Hematopoietic multipotent progenitor cell (in vitro differentiated cells): ENCODE measurements at regions not wholly inside any gene's neighbourhood (a gene's known extent, or its start where the extent isn't known, plus 50 kb on each side); places are given as distances from the start of the nearest gene placed in this dataset.
A peak's percentile ranks its signal among the peaks of the same experiment; 100 is the strongest.

Experiments used
- DNase-seq, 3 donors: peaks; one replicate each; pipeline ENCODE4 v3.0.0-alpha.2; 2011 to 2015; ENCODE audit warnings: low read depth in 2 of 3, low spot score in 2 of 3

DNA sequence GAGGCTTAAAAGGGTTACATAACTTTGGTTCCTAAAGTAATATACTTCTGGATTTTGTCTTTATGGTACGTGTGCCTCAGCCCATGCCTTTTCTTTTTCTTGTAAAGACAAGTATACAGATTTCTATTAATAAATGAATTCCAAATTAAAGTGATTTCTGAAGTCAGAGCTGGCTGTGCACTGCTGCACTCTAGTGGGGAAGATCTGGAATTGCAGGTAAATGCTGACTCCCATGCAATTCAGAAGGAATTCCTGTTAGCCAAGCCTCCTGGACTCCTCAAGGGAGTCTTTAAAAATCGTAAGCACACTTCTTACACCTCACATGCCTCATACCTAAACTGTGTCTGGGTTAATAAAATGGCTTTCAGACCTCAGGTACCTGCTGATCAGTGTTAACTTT lies 118.4 kb upstream of the SLC7A1 start:
- DNase-seq: peak in 1 of 3 donors; percentile 4

DNA sequence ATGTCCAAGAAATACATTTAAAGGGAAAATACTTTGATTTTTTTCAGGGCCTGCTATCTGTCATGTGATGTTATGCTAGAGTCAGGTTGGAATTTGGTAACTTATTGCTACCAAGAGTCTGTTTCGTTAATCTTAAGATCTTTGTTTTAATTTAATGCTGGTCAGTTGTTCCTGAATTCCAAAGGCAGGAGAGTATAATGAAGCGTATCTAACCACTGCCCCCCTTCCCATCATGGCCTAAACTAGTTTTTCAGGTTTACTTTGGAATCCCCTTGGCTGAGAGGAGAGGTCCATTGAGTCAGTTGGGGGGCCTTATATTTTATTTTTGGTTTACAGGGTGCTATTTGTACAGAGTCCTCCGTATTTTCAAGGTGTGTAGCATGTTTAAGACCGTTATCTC lies 116.3 kb upstream of the SLC7A1 start:
- DNase-seq: no peak

DNA sequence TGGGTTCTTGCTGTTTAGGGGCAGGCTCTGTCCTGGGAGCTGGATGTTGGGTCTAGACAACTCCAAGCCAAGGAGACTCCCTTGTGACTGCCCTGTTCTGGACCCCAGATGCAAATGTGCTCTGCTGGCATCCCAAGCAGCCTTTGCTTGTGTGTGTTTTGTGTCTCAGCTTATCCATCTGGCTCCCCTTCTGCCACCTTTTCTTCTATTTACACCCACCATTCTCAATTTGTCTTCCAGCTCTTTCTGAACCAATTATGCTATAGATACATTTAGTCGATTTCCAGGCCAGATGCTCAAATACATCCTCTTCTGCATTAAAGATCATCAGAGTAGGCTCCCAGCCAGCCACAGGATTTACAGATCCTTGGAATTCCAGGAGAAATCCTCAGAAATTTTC lies 115.0 kb upstream of the SLC7A1 start:
- DNase-seq: no peak

- no peak for DNase-seq
Measured at GRCh38 chr13:29709407-29710069, 114.0 kb upstream of the SLC7A1 start.

DNA sequence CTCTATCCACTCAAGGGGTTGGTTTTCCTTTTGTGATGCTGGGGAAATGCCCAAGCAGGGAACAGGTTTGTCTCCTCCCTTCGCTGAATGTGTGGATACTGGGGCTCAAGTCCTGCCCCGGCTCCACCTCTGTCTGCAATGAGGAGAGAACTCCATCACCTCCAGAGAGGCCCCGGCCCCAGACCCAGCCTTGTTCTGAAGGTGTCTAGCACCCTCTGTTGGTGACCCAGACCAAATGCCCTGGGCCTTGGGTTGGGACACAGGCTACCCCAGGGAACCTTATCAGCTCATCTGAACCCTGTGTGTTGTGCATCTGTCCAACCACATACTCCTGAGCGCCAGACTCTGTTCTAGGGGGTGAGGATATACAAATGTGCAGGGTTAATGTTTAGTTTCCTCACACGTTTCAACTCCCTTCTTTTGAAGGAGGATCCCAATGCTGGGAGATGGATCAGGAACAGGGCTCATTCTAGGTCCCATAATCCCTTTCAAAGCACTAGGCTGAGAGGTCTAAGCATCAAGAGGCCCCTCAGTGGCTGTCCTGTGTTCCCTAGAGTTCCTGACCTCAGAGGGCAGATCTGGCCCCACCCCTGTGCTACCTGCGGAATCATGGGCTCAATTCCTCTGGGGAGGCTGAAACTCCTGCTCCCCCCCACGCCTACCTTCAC lies 112.5 kb upstream of the SLC7A1 start:
- DNase-seq: peak in 2 of 3 donors; percentile 41 to 53

GRCh38 chr13:29706923-29707322 lies 111.4 kb upstream of the SLC7A1 start:
- DNase-seq: no peak

DNA sequence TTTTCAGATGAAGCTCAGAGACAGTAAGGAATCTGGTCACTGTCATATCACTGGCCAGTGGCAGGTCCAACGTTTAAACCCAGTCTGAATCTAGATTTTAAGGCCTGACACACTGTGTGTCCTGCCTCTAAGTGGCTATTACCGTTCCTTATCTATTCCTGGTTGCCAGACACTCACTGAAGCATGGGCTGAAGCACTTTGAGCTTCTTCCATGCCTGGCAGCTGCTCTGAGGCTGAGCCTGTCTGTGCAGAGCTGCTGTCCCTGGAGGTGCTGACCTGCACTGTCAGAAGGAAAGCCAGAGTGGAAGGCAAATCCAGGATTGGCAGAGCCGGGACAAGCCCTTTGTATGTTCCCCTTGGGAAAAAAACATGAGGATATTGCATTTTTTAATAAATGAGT lies 109.2 kb upstream of the SLC7A1 start:
- DNase-seq: no peak

DNA sequence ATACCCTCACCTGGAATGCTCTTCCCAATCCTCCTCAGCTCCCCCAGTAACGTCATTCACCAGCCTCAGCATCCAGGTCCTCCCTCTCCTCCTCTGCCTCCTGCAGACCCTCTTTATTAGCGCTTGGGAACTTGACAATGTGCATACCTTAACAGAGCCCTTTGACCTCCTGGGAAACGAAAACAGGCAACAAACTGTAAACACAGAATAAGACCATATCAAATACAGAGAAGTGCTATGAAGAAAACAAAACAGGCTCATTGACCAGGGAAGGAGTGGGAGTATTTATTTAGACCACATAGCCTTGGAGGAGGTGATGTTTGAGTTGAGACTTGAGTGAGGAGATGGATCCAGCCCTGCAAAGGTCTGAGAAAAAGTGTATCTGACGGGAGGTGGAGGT lies 107.9 kb upstream of the SLC7A1 start:
- DNase-seq: no peak

- no peak for DNase-seq
Measured at GRCh38 chr13:29702912-29703351, 107.4 kb upstream of the SLC7A1 start.

GRCh38 chr13:29698106-29698505 lies 102.6 kb upstream of the SLC7A1 start:
- no peak for DNase-seq

DNA sequence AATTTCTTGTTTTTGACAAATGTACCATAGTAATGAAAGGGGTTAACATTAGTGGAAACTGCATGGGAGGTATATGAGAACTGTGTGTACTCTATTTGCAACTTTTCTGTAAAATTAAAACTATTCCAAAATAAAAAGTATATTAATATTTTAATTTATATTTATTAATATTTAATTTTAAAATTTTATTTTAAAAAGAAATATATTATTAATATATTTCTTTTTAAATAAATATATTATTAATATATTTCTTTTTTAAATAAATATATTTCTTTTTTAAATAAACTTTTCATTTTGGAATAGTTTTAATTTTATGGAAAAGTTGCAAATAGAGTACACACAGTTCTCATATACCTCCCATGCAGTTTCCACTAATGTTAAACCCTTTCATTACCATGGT lies 101.1 kb upstream of the SLC7A1 start:
- no peak for DNase-seq

DNA sequence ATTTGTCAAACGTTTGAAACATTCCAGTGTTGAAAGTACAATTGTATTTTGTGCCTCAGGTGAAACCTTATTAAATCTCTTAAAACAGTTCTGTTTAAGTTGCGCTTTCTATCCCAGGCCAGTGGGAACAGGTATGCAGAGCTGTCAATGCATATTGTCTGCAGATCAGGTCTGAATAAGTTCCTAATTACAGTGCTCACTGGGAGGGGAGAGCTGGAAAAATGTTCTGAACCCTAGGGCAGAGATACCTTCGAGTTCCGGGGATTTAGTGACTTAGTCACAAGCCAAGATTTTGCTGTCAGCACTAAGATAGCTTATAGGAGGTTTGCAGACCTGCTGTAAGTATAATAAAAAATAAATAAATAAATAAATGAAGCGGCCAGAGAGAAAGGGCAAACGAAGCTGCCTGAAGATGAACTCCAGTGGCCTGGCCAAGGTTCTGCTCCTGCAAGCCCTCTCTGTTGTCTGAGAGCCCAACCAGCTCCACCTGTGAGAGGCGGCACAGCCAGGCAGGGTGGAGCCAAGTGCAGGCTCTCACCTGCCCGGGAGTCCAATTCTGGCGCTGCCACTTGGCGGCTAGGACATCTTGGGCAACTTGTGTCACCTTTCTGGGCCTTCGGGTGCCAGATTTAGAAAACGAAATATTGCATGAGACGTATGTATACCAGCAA lies 97.9 kb upstream of the SLC7A1 start:
- DNase-seq: no peak

DNA sequence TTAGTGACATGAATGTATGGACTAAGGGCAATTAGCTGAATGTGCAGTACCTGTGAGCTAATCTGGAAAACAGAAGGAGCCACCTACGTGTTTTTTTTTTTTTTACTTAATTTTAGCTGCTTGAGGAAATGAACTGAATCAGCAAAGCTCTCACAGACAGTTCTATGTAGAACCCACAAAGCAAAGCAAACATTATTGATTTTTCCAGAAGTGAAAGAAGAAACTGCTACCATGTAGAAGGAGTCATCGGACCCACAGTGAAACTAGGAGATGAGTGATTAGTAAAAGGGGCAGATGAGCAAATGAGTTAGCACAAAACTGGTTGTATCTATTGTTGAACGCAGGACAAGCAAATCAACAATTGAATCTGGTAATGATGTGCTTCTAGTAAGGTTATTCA lies 94.1 kb upstream of the SLC7A1 start:
- DNase-seq: no peak

GRCh38 chr13:29688193-29688592 lies 92.7 kb upstream of the SLC7A1 start:
- no peak for DNase-seq

DNA sequence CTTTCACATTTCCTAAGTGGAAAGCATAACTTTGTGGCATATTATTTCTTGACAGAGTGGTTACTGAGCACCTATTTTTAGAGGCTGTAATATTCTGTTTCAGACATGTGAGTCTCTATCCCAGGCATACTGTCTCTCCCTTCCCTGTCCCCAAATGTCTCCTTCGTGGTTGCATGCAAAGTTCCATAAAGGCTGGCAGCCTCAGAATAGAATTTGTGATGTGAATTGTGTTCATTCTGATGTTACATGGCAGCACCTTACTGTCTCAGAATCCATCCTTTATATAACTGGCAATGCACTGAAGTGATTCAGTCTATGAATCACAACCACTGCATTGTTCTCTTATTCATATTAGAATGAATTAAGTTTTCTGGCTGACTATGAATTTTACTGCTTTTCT lies 89.0 kb upstream of the SLC7A1 start:
- DNase-seq: no peak

GRCh38 chr13:29683041-29683440 lies 87.6 kb upstream of the SLC7A1 start:
- DNase-seq: no peak

GRCh38 chr13:29681864-29682263 lies 86.4 kb upstream of the SLC7A1 start:
- no peak for DNase-seq

GRCh38 chr13:29679396-29680053 lies 84.0 kb upstream of the SLC7A1 start:
- no peak for DNase-seq

- DNase-seq: no peak
Measured at GRCh38 chr13:29677627-29678026, 82.1 kb upstream of the SLC7A1 start.

GRCh38 chr13:29676941-29677452 lies 81.5 kb upstream of the SLC7A1 start:
- no peak for DNase-seq

DNA sequence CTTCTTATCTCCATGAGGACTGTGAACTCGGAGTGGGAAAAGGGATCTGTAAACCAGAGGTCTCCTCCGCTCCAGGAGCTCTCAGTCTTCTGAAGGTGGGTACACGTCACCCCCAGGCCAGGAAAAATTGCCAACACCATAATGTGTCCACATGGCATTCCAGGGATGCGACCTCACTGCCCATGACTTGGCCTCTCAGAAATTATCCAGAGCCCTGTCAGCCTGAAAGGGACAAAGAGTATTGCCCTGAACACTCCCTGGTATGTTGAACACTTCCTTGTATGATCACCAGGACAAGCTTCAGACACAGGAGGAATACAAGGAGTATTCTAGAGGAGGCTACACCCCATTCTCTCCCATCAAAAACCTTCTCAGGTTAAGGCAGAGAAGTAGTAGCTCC lies 81.0 kb upstream of the SLC7A1 start:
- DNase-seq: no peak
